ENCODE measurements at regions not wholly inside any gene's neighbourhood (a gene's known extent, or its start where the extent isn't known, plus 50 kb on each side); places are given as distances from the start of the nearest gene placed in this dataset.

DNA sequence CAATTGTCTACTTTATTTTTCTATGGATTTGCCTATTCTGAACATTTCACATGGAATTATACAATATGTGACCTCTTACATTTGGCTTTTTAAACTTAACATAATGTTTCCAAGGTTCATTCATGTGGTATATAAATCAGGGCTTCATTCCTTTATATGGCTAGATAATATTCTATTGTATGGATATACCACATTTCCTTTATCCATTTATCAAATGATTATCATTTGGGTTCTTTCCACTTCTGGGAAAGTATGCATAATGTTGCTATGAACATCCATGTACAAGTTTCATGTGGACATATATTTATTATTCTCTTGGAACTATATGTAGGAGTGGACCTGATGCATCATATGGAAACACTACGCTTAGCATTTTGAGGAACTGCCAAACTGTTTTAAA is 99.7 kb upstream of the NCKAP5 start:
- TF ChIP-seq CTCF (IDR thresholded peaks at IDR 0.05) (no peak), POLR2A (IDR thresholded peaks at IDR 0.05) (no peak)

All from upper lobe of left lung (tissue), 4 donors.